AG10803 (cell line): ENCODE measurements at regions not wholly inside any gene's neighbourhood (a gene's known extent, or its start where the extent isn't known, plus 50 kb on each side); places are given as distances from the start of the nearest gene placed in this dataset.

Experiments used
- DNase-seq: peaks from one replicate; pipeline ENCODE4 v3.0.0; 2010; ENCODE audit warnings: low read depth
- H3K4me3 ChIP-seq: 2 replicates; pipeline ENCODE4 v1.5.1; 2011; ENCODE audit warnings: mild to moderate bottlenecking, low read length, control low read depth
- TF ChIP-seq, protein P1 (sequence below): conservative IDR thresholded peaks from 2 replicates; pipeline ENCODE4 v1.5.1; 2011; ENCODE audit warnings: mild to moderate bottlenecking, low read length, control low read depth, inconsistent platforms

DNA sequence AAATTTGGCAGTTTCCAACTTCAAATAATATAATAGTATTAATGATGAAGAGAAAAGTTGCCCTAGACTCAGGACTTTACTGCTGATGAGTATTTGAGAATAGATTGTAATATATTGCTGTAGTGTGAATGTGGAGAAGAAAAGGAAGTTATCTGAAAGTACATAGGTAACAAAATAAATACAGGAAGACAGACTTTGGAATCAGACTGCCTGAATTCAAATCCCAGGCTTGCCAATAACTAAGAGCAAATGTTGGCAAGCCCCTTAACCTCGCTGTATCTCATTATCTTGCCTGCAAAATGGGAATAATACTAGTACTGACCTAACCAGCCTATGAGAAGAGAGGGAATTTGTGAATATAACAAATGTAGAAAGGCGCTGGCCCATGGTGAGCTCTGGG is 765.2 kb upstream of the ID2 start:
- DNase-seq: no peak
- H3K4me3 ChIP-seq: no peak overlapping the region
- TF ChIP-seq, protein P1, sequence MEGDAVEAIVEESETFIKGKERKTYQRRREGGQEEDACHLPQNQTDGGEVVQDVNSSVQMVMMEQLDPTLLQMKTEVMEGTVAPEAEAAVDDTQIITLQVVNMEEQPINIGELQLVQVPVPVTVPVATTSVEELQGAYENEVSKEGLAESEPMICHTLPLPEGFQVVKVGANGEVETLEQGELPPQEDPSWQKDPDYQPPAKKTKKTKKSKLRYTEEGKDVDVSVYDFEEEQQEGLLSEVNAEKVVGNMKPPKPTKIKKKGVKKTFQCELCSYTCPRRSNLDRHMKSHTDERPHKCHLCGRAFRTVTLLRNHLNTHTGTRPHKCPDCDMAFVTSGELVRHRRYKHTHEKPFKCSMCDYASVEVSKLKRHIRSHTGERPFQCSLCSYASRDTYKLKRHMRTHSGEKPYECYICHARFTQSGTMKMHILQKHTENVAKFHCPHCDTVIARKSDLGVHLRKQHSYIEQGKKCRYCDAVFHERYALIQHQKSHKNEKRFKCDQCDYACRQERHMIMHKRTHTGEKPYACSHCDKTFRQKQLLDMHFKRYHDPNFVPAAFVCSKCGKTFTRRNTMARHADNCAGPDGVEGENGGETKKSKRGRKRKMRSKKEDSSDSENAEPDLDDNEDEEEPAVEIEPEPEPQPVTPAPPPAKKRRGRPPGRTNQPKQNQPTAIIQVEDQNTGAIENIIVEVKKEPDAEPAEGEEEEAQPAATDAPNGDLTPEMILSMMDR: no peak

DNA sequence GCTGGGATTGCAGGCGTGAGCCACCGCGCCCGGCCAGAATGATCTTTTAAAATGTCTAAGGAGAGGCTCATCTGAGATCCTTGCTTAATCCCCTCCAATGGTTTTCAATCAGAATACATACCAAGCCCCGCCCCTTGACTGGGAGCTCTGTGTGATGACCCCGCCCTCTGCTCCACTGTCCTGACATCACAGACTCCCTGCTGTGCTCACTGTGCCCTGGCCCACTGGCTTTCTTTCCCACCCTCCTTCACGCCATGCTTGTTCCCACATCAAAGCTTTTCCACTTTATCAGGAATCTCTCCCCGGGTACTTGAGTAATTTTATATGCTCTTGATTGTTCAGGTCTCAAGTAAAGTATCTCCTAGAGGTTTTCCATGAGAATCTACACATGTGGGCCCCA is 762.3 kb upstream of the ID2 start:
- TF ChIP-seq, protein P1: no peak
- no peak overlapping the region for H3K4me3 ChIP-seq
- no peak for DNase-seq

- TF ChIP-seq, protein P1: no peak
- no peak for DNase-seq
- H3K4me3 ChIP-seq: no peak overlapping the region
These were observed 757.7 kb upstream of the ID2 start for GRCh38 chr2:7924023-7924762.

DNA sequence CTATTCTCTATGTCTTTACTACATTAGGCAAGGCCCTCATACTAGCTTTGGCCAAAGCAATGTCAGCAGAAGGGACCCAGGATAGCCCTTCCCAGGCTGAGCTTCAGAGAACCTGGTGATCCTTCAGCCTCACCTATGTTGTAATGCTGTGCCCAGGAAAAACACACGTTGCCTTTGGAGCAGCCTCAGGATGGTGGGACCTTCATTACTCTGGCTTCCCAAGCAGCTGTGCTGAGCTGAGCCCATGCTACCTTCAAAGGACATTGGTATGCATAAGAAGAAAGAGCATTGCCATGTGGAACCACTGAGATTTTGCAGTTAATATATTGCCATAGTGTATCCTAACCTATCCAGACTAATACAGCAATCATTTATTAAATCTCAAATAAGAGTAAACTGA is 756.4 kb upstream of the ID2 start:
- no peak overlapping the region for H3K4me3 ChIP-seq
- DNase-seq: no peak
- TF ChIP-seq, protein P1: no peak

DNA sequence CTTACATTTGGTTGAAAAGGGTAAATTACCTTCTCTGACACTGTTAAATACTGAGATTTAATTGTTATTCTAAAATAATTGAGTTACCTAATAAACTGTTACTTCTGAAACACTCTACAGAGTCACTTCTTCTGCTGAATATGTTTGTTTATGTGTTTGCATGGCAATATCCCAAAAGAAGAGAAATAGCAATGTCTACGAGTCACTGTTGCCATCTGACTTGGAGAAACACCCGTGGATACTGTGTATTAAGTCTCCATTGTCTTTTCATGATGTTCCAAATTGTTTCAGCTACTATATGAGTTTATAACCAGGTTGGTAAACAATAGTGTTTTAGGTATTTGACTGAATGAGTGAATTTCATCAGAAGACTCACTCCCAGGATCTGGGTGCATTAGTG is 754.2 kb upstream of the ID2 start:
- DNase-seq: peak; percentile 44
- TF ChIP-seq, protein P1: no peak
- no peak overlapping the region for H3K4me3 ChIP-seq

DNA sequence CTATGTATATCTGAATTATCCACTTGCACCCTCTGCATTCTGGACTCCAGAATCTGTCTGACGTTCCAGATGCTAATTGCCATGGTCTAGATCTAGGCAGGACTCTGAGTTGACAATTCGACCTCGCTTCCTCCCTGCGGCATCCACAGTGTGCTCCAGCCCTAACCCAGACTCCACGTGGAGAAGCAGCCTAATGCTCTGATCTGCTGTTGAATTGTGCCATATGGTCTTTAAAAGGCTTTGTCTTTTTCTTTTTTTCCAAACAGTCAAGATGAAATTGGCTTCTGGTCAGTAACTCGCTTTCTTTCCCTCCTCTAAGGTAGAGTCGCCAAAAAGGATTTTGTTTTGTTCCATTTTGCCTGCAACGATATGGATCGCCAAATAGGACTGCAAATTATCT is 752.6 kb upstream of the ID2 start:
- no peak overlapping the region for H3K4me3 ChIP-seq
- DNase-seq: no peak
- TF ChIP-seq, protein P1: no peak

- no peak overlapping the region for H3K4me3 ChIP-seq
- peak; percentile 20 for DNase-seq
- TF ChIP-seq, protein P1: no peak
These were observed 750.8 kb upstream of the ID2 start for GRCh38 chr2:7930800-7931635.
